Ovary (tissue), 3 donors: ENCODE measurements at regions not wholly inside any gene's neighbourhood (a gene's known extent, or its start where the extent isn't known, plus 50 kb on each side); places are given as distances from the start of the nearest gene placed in this dataset.

ENCODE experiments used
- CTCF ChIP-seq, 3 donors: fragments of 450-650 bp in 2 of 3; fragments of 200-600 bp in 1 of 3; IDR thresholded peaks; one replicate each; pipeline versions ENCODE4 v1.5.1 to v1.8.0; 2016 to 2022; ENCODE audit warnings: antibody characterized with exemption in 3 of 3, mild to moderate bottlenecking in 1 of 3
- EP300 ChIP-seq: sonication (generic); formaldehyde crosslinking; IDR thresholded peaks from one replicate; pipeline ENCODE4 v1.6.1; 2017; ENCODE audit warnings: antibody characterized with exemption
- POLR2A ChIP-seq: fragments of 450-650 bp; IDR thresholded peaks from one replicate; pipeline ENCODE4 v1.6.1; 2017; ENCODE audit warnings: antibody characterized with exemption, mild to moderate bottlenecking, moderate library complexity
- donor health status: DM: no; HTN: no; CAD: no.

- no peak for TF ChIP-seq CTCF (IDR thresholded peaks at IDR 0.05)
- no peak for TF ChIP-seq EP300
- TF ChIP-seq POLR2A, result no peak
Measured at GRCh38 chrX:30144971-30145731, 70.2 kb upstream of the MAGEB2 start.
